ENCODE measurements at regions not wholly inside any gene's neighbourhood (a gene's known extent, or its start where the extent isn't known, plus 50 kb on each side); places are given as distances from the start of the nearest gene placed in this dataset.

DNA sequence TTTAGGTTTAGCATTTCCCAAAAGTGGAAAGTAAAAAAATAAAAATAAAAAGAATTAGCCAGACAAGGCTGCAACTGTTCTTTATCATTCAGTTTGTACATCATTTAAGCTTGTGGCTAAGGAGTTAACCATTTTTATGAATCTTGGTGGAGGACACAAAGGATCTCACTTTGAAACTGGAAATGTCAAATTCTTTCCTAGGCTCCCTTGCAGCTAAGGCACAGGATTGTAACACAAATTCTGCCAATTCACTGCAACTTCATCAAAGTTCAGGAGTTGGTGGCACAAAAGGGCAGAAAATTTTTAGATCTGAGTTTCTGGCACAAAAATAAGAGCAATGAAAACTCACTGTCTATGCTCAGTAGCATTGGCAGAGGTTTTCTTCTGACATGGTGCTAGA, 211.2 kb upstream of the SYT10 start:
- Histone ChIP-seq H4K20me1 (ENCODE audit: insufficient read depth) (no peaks in the 10 kb centered on the region), H3K9ac (ENCODE audit: low read length) (no peak overlapping the region), H3F3A (ENCODE audit: insufficient read depth, low read length, poor library complexity, severe bottlenecking) (no peaks in the 10 kb centered on the region), H3K27me3 (ENCODE audit: insufficient read depth, low read depth, low read length) (no peaks in the 10 kb centered on the region), H3K36me3 (ENCODE audit: insufficient read depth, low read length) (no peaks in the 10 kb centered on the region), H3K27ac (ENCODE audit: low read length) (no peak overlapping the region), H3K4me3 (ENCODE audit: low read length) (no peak overlapping the region), H3K9me2 (ENCODE audit: insufficient read depth, low read length) (no peaks in the 10 kb centered on the region), H2AFZ (ENCODE audit: low read depth, low read length) (no peak overlapping the region), H3K9me3 (ENCODE audit: low read length) (no peaks in the 10 kb centered on the region), H3K79me2 (replicated peaks; ENCODE audit: insufficient read depth, low read length) (no peaks in the 10 kb centered on the region), H3K4me2 (ENCODE audit: low read length) (no peak overlapping the region)
- no peak for TF ChIP-seq POLR2AphosphoS5 (IDR thresholded peaks at IDR 0.05)
- TF ChIP-seq SMC3 (conservative IDR thresholded peaks at IDR 0.05; ENCODE audit: poor library complexity) = no peak
- TF ChIP-seq EZH2 (IDR thresholded peaks at IDR 0.05; ENCODE audit: borderline replicate concordance, insufficient read depth, low read length, poor library complexity, severe bottlenecking) = no peak
- no peak for TF ChIP-seq TAF1 (IDR thresholded peaks at IDR 0.05; ENCODE audit: low read depth)
- no peak for TF ChIP-seq RAD21 (conservative IDR thresholded peaks at IDR 0.05)
- no peak for TF ChIP-seq EP300 (conservative IDR thresholded peaks at IDR 0.05; ENCODE audit: poor library complexity, severe bottlenecking)
- TF ChIP-seq, protein P1, sequence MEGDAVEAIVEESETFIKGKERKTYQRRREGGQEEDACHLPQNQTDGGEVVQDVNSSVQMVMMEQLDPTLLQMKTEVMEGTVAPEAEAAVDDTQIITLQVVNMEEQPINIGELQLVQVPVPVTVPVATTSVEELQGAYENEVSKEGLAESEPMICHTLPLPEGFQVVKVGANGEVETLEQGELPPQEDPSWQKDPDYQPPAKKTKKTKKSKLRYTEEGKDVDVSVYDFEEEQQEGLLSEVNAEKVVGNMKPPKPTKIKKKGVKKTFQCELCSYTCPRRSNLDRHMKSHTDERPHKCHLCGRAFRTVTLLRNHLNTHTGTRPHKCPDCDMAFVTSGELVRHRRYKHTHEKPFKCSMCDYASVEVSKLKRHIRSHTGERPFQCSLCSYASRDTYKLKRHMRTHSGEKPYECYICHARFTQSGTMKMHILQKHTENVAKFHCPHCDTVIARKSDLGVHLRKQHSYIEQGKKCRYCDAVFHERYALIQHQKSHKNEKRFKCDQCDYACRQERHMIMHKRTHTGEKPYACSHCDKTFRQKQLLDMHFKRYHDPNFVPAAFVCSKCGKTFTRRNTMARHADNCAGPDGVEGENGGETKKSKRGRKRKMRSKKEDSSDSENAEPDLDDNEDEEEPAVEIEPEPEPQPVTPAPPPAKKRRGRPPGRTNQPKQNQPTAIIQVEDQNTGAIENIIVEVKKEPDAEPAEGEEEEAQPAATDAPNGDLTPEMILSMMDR (IDR thresholded peaks at IDR 0.05; ENCODE audit: poor library complexity, severe bottlenecking) = no peak
- no peak for TF ChIP-seq MXI1 (conservative IDR thresholded peaks at IDR 0.05; ENCODE audit: poor library complexity, severe bottlenecking)
- TF ChIP-seq, protein P2, sequence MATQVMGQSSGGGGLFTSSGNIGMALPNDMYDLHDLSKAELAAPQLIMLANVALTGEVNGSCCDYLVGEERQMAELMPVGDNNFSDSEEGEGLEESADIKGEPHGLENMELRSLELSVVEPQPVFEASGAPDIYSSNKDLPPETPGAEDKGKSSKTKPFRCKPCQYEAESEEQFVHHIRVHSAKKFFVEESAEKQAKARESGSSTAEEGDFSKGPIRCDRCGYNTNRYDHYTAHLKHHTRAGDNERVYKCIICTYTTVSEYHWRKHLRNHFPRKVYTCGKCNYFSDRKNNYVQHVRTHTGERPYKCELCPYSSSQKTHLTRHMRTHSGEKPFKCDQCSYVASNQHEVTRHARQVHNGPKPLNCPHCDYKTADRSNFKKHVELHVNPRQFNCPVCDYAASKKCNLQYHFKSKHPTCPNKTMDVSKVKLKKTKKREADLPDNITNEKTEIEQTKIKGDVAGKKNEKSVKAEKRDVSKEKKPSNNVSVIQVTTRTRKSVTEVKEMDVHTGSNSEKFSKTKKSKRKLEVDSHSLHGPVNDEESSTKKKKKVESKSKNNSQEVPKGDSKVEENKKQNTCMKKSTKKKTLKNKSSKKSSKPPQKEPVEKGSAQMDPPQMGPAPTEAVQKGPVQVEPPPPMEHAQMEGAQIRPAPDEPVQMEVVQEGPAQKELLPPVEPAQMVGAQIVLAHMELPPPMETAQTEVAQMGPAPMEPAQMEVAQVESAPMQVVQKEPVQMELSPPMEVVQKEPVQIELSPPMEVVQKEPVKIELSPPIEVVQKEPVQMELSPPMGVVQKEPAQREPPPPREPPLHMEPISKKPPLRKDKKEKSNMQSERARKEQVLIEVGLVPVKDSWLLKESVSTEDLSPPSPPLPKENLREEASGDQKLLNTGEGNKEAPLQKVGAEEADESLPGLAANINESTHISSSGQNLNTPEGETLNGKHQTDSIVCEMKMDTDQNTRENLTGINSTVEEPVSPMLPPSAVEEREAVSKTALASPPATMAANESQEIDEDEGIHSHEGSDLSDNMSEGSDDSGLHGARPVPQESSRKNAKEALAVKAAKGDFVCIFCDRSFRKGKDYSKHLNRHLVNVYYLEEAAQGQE (IDR thresholded peaks at IDR 0.05; ENCODE audit: borderline replicate concordance) = no peak

DNA sequence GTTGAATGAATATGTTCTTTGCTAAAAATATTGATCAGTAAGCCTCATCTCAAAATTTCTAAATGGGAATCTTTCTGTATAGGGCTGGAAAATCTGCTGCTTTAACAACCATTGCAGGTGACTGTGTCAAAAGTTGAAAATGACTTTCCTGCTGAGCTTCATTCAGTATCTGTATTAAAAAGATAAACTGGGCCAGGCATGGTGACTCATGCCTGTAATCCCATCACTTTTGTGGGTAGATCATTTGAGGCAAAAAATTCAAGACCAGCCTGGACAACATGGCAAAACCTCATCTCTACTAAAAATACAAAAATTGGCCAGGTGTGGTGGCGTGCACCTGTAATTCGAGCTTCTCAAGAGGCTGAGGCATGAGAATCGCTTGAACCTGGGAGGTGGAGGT, 213.7 kb upstream of the SYT10 start:
- Histone ChIP-seq H3K9ac (ENCODE audit: low read length) (no peak overlapping the region), H3K36me3 (ENCODE audit: insufficient read depth, low read length) (no peaks in the 10 kb centered on the region), H2AFZ (ENCODE audit: low read depth, low read length) (no peak overlapping the region), H3K4me3 (ENCODE audit: low read length) (no peak overlapping the region), H3K4me2 (ENCODE audit: low read length) (no peak overlapping the region), H3F3A (ENCODE audit: insufficient read depth, low read length, poor library complexity, severe bottlenecking) (no peaks in the 10 kb centered on the region), H3K27ac (ENCODE audit: low read length) (no peak overlapping the region), H3K9me3 (ENCODE audit: low read length) (no peaks in the 10 kb centered on the region), H4K20me1 (ENCODE audit: insufficient read depth) (no peaks in the 10 kb centered on the region), H3K27me3 (ENCODE audit: insufficient read depth, low read depth, low read length) (no peaks in the 10 kb centered on the region), H3K79me2 (replicated peaks; ENCODE audit: insufficient read depth, low read length) (no peaks in the 10 kb centered on the region), H3K9me2 (ENCODE audit: insufficient read depth, low read length) (no peaks in the 10 kb centered on the region)
- no peak for TF ChIP-seq SMC3 (conservative IDR thresholded peaks at IDR 0.05; ENCODE audit: poor library complexity)
- TF ChIP-seq RAD21 (conservative IDR thresholded peaks at IDR 0.05) = no peak
- TF ChIP-seq TAF1 (IDR thresholded peaks at IDR 0.05; ENCODE audit: low read depth) = no peak
- TF ChIP-seq EZH2 (IDR thresholded peaks at IDR 0.05; ENCODE audit: borderline replicate concordance, insufficient read depth, low read length, poor library complexity, severe bottlenecking) = no peak
- no peak for TF ChIP-seq POLR2AphosphoS5 (IDR thresholded peaks at IDR 0.05)
- TF ChIP-seq, protein P2 (IDR thresholded peaks at IDR 0.05; ENCODE audit: borderline replicate concordance) = no peak
- TF ChIP-seq EP300 (conservative IDR thresholded peaks at IDR 0.05; ENCODE audit: poor library complexity, severe bottlenecking) = no peak
- TF ChIP-seq, protein P1 (IDR thresholded peaks at IDR 0.05; ENCODE audit: poor library complexity, severe bottlenecking) = no peak
- no peak for TF ChIP-seq MXI1 (conservative IDR thresholded peaks at IDR 0.05; ENCODE audit: poor library complexity, severe bottlenecking)

Measured in neural cell (in vitro differentiated cells).